ENCODE measurements at regions not wholly inside any gene's neighbourhood (a gene's known extent, or its start where the extent isn't known, plus 50 kb on each side); places are given as distances from the start of the nearest gene placed in this dataset.

GRCh38 chr6:170187669-170188566 is 103.0 kb downstream of the DLL1 start:
- no peak for TF ChIP-seq TAF1 (IDR thresholded peaks at IDR 0.05; ENCODE audit: borderline replicate concordance, insufficient read depth, low read length)
- no peak for TF ChIP-seq SIN3A (IDR thresholded peaks at IDR 0.05; ENCODE audit: borderline replicate concordance, insufficient read depth, low read length)
- no peak for TF ChIP-seq REST (IDR thresholded peaks at IDR 0.05; ENCODE audit: insufficient read depth in 1 of 2, low read depth in 2 of 2, low read length in 2 of 2)
- no peak for TF ChIP-seq FOXP2 (optimal IDR thresholded peaks at IDR 0.05; ENCODE audit: borderline replicate concordance, extremely low read depth, extremely low read length, insufficient read depth)
- TF ChIP-seq POLR2AphosphoS5 (IDR thresholded peaks at IDR 0.05; ENCODE audit: low read depth, low read length): no peak

- TF ChIP-seq TAF1 (IDR thresholded peaks at IDR 0.05; ENCODE audit: borderline replicate concordance, insufficient read depth, low read length): no peak
- no peak for TF ChIP-seq POLR2AphosphoS5 (IDR thresholded peaks at IDR 0.05; ENCODE audit: low read depth, low read length)
- no peak for TF ChIP-seq SIN3A (IDR thresholded peaks at IDR 0.05; ENCODE audit: borderline replicate concordance, insufficient read depth, low read length)
- TF ChIP-seq FOXP2 (optimal IDR thresholded peaks at IDR 0.05; ENCODE audit: borderline replicate concordance, extremely low read depth, extremely low read length, insufficient read depth): no peak
- TF ChIP-seq REST (IDR thresholded peaks at IDR 0.05; ENCODE audit: insufficient read depth in 1 of 2, low read depth in 2 of 2, low read length in 2 of 2): no peak
Observed at GRCh38 chr6:170186941-170187668, 103.8 kb downstream of the DLL1 start.

GRCh38 chr6:170186006-170186935 is 104.6 kb downstream of the DLL1 start:
- TF ChIP-seq SIN3A (IDR thresholded peaks at IDR 0.05; ENCODE audit: borderline replicate concordance, insufficient read depth, low read length): no peak
- no peak for TF ChIP-seq REST (IDR thresholded peaks at IDR 0.05; ENCODE audit: insufficient read depth in 1 of 2, low read depth in 2 of 2, low read length in 2 of 2)
- TF ChIP-seq FOXP2 (optimal IDR thresholded peaks at IDR 0.05; ENCODE audit: borderline replicate concordance, extremely low read depth, extremely low read length, insufficient read depth): no peak

- no peak for TF ChIP-seq POLR2AphosphoS5 (IDR thresholded peaks at IDR 0.05; ENCODE audit: low read depth, low read length)
- TF ChIP-seq FOXP2 (optimal IDR thresholded peaks at IDR 0.05; ENCODE audit: borderline replicate concordance, extremely low read depth, extremely low read length, insufficient read depth): no peak
- TF ChIP-seq TAF1 (IDR thresholded peaks at IDR 0.05; ENCODE audit: borderline replicate concordance, insufficient read depth, low read length): no peak
- TF ChIP-seq REST (IDR thresholded peaks at IDR 0.05; ENCODE audit: insufficient read depth in 1 of 2, low read depth in 2 of 2, low read length in 2 of 2): no peak
- TF ChIP-seq SIN3A (IDR thresholded peaks at IDR 0.05; ENCODE audit: borderline replicate concordance, insufficient read depth, low read length): no peak
Observed at GRCh38 chr6:170185175-170185978, 105.5 kb downstream of the DLL1 start.
